ENCODE measurements at regions not wholly inside any gene's neighbourhood (a gene's known extent, or its start where the extent isn't known, plus 50 kb on each side); places are given as distances from the start of the nearest gene placed in this dataset.
A peak's percentile ranks its signal among the peaks of the same experiment; 100 is the strongest.

GRCh38 chrX:55142206-55142918 lies 53.5 kb downstream of the PAGE2 start:
- peaks cover 0 to 6% (median 6%) of the 10 kb centered on the region in 3 donors for H3K36me3 ChIP-seq (ENCODE audit: control insufficient read depth in 3 of 3, insufficient read depth in 3 of 3, low read length in 3 of 3)
- no peaks in the 10 kb centered on the region for H3K4me1 ChIP-seq (ENCODE audit: control insufficient read depth in 3 of 3, insufficient read depth in 3 of 3, low read length in 3 of 3)
- H3K27ac ChIP-seq (ENCODE audit: low read depth, low read length): no peak overlapping the region
- H3K9ac ChIP-seq (ENCODE audit: low read depth in 1 of 3, low read length in 3 of 3): no peak overlapping the region
- no peak overlapping the region for H3K4me3 ChIP-seq (ENCODE audit: low read length in 3 of 3)
- peaks cover 0 to 2% (median 0%) of the 10 kb centered on the region in 3 donors for H3K27me3 ChIP-seq (ENCODE audit: control insufficient read depth in 3 of 3, insufficient read depth in 3 of 3, low read length in 3 of 3)
- no peaks in the 10 kb centered on the region for H3K9me3 ChIP-seq (ENCODE audit: control insufficient read depth in 3 of 3, low read length in 3 of 3)

- Histone ChIP-seq H3K27ac (ENCODE audit: low read depth, low read length) (no peak overlapping the region), H3K4me1 (ENCODE audit: control insufficient read depth in 3 of 3, insufficient read depth in 3 of 3, low read length in 3 of 3) (no peaks in the 10 kb centered on the region), H3K27me3 (ENCODE audit: control insufficient read depth in 3 of 3, insufficient read depth in 3 of 3, low read length in 3 of 3) (peaks cover 0 to 2% (median 0%) of the 10 kb centered on the region in 3 donors), H3K4me3 (ENCODE audit: low read length in 3 of 3) (no peak overlapping the region), H3K9ac (ENCODE audit: low read depth in 1 of 3, low read length in 3 of 3) (no peak overlapping the region), H3K9me3 (ENCODE audit: control insufficient read depth in 3 of 3, low read length in 3 of 3) (no peaks in the 10 kb centered on the region), H3K36me3 (ENCODE audit: control insufficient read depth in 3 of 3, insufficient read depth in 3 of 3, low read length in 3 of 3) (peaks cover 0 to 6% (median 6%) of the 10 kb centered on the region in 3 donors)
Measured at GRCh38 chrX:55142919-55143310, 54.1 kb downstream of the PAGE2 start.

- no peaks in the 10 kb centered on the region for H3K9me3 ChIP-seq (ENCODE audit: control insufficient read depth in 3 of 3, low read length in 3 of 3)
- no peak overlapping the region for H3K27ac ChIP-seq (ENCODE audit: low read depth, low read length)
- H3K4me1 ChIP-seq (ENCODE audit: control insufficient read depth in 3 of 3, insufficient read depth in 3 of 3, low read length in 3 of 3): no peaks in the 10 kb centered on the region
- H3K27me3 ChIP-seq (ENCODE audit: control insufficient read depth in 3 of 3, insufficient read depth in 3 of 3, low read length in 3 of 3): peaks cover 0 to 2% (median 0%) of the 10 kb centered on the region in 3 donors
- H3K9ac ChIP-seq (ENCODE audit: low read depth in 1 of 3, low read length in 3 of 3): no peak overlapping the region
- H3K4me3 ChIP-seq (ENCODE audit: low read length in 3 of 3): no peak overlapping the region
- H3K36me3 ChIP-seq (ENCODE audit: control insufficient read depth in 3 of 3, insufficient read depth in 3 of 3, low read length in 3 of 3): peaks cover 0 to 6% (median 6%) of the 10 kb centered on the region in 3 donors
Measured at GRCh38 chrX:55143621-55144020, 54.8 kb downstream of the PAGE2 start.

GRCh38 chrX:55144697-55145096 lies 55.9 kb downstream of the PAGE2 start:
- no peaks in the 10 kb centered on the region for H3K9me3 ChIP-seq (ENCODE audit: control insufficient read depth in 3 of 3, low read length in 3 of 3)
- no peak overlapping the region for H3K9ac ChIP-seq (ENCODE audit: low read depth in 1 of 3, low read length in 3 of 3)
- no peak overlapping the region for H3K27ac ChIP-seq (ENCODE audit: low read depth, low read length)
- peaks cover 0 to 2% (median 0%) of the 10 kb centered on the region in 3 donors for H3K27me3 ChIP-seq (ENCODE audit: control insufficient read depth in 3 of 3, insufficient read depth in 3 of 3, low read length in 3 of 3)
- peaks cover 0 to 6% (median 6%) of the 10 kb centered on the region in 3 donors for H3K36me3 ChIP-seq (ENCODE audit: control insufficient read depth in 3 of 3, insufficient read depth in 3 of 3, low read length in 3 of 3)
- H3K4me1 ChIP-seq (ENCODE audit: control insufficient read depth in 3 of 3, insufficient read depth in 3 of 3, low read length in 3 of 3): no peaks in the 10 kb centered on the region
- no peak overlapping the region for H3K4me3 ChIP-seq (ENCODE audit: low read length in 3 of 3)

- H3K27ac ChIP-seq (ENCODE audit: low read depth, low read length): no peak overlapping the region
- no peak overlapping the region for H3K4me3 ChIP-seq (ENCODE audit: low read length in 3 of 3)
Measured at GRCh38 chrX:55149242-55149641, 60.4 kb downstream of the PAGE2 start.

GRCh38 chrX:55151199-55151598 lies 62.4 kb downstream of the PAGE2 start:
- H3K9me3 ChIP-seq (ENCODE audit: control insufficient read depth in 3 of 3, low read length in 3 of 3): no peaks in the 10 kb centered on the region
- H3K4me1 ChIP-seq (ENCODE audit: control insufficient read depth in 3 of 3, insufficient read depth in 3 of 3, low read length in 3 of 3): no peaks in the 10 kb centered on the region
- H3K4me3 ChIP-seq (ENCODE audit: low read length in 3 of 3): no peak overlapping the region
- peaks cover 0 to 2% (median 0%) of the 10 kb centered on the region in 3 donors for H3K27me3 ChIP-seq (ENCODE audit: control insufficient read depth in 3 of 3, insufficient read depth in 3 of 3, low read length in 3 of 3)
- H3K36me3 ChIP-seq (ENCODE audit: control insufficient read depth in 3 of 3, insufficient read depth in 3 of 3, low read length in 3 of 3): no peaks in the 10 kb centered on the region
- no peak overlapping the region for H3K27ac ChIP-seq (ENCODE audit: low read depth, low read length)
- H3K9ac ChIP-seq (ENCODE audit: low read depth in 1 of 3, low read length in 3 of 3): no peak overlapping the region

More at GRCh38 chrX:55149242-55149641, 60.4 kb downstream of the PAGE2 start:
- Histone ChIP-seq H3K9me3 (ENCODE audit: control insufficient read depth in 3 of 3, low read length in 3 of 3) (no peaks in the 10 kb centered on the region), H3K36me3 (ENCODE audit: control insufficient read depth in 3 of 3, insufficient read depth in 3 of 3, low read length in 3 of 3) (peaks cover 0 to 6% (median 6%) of the 10 kb centered on the region in 3 donors), H3K9ac (ENCODE audit: low read depth in 1 of 3, low read length in 3 of 3) (no peak overlapping the region), H3K27me3 (ENCODE audit: control insufficient read depth in 3 of 3, insufficient read depth in 3 of 3, low read length in 3 of 3) (peaks cover 0 to 2% (median 0%) of the 10 kb centered on the region in 3 donors), H3K4me1 (ENCODE audit: control insufficient read depth in 3 of 3, insufficient read depth in 3 of 3, low read length in 3 of 3) (no peaks in the 10 kb centered on the region)

- Histone ChIP-seq H3K27ac (ENCODE audit: low read depth, low read length) (no peak overlapping the region), H3K27me3 (ENCODE audit: control insufficient read depth in 3 of 3, insufficient read depth in 3 of 3, low read length in 3 of 3) (no peaks in the 10 kb centered on the region), H3K4me1 (ENCODE audit: control insufficient read depth in 3 of 3, insufficient read depth in 3 of 3, low read length in 3 of 3) (peaks cover 0 to 6% (median 6%) of the 10 kb centered on the region in 3 donors), H3K9ac (ENCODE audit: low read depth in 1 of 3, low read length in 3 of 3) (no peak overlapping the region), H3K4me3 (ENCODE audit: low read length in 3 of 3) (no peak overlapping the region), H3K36me3 (ENCODE audit: control insufficient read depth in 3 of 3, insufficient read depth in 3 of 3, low read length in 3 of 3) (peaks cover 0 to 4% (median 0%) of the 10 kb centered on the region in 3 donors), H3K9me3 (ENCODE audit: control insufficient read depth in 3 of 3, low read length in 3 of 3) (no peaks in the 10 kb centered on the region)
Measured at GRCh38 chrX:55159551-55159950, 60.6 kb upstream of the PAGE5 start.

- peak overlapping the region; percentile 84 to 91 (median 88) for H3K9ac ChIP-seq (ENCODE audit: low read depth in 1 of 3, low read length in 3 of 3)
Measured at GRCh38 chrX:55160685-55161552, 59.2 kb upstream of the PAGE5 start.

GRCh38 chrX:55161581-55161980 lies 58.6 kb upstream of the PAGE5 start:
- Histone ChIP-seq H3K27ac (ENCODE audit: low read depth, low read length) (peak overlapping the region; percentile 88), H3K36me3 (ENCODE audit: control insufficient read depth in 3 of 3, insufficient read depth in 3 of 3, low read length in 3 of 3) (peaks cover 0 to 2% (median 0%) of the 10 kb centered on the region in 3 donors), H3K9me3 (ENCODE audit: control insufficient read depth in 3 of 3, low read length in 3 of 3) (no peaks in the 10 kb centered on the region), H3K4me3 (ENCODE audit: low read length in 3 of 3) (peak overlapping the region; percentile 80 to 85 (median 81)), H3K9ac (ENCODE audit: low read depth in 1 of 3, low read length in 3 of 3) (peak overlapping the region; percentile 84 to 91 (median 88)), H3K4me1 (ENCODE audit: control insufficient read depth in 3 of 3, insufficient read depth in 3 of 3, low read length in 3 of 3) (peaks cover 0 to 6% (median 6%) of the 10 kb centered on the region in 3 donors), H3K27me3 (ENCODE audit: control insufficient read depth in 3 of 3, insufficient read depth in 3 of 3, low read length in 3 of 3) (no peaks in the 10 kb centered on the region)

More at GRCh38 chrX:55160685-55161552, 59.2 kb upstream of the PAGE5 start:
- peaks cover 0 to 6% (median 6%) of the 10 kb centered on the region in 3 donors for H3K4me1 ChIP-seq (ENCODE audit: control insufficient read depth in 3 of 3, insufficient read depth in 3 of 3, low read length in 3 of 3)
- peaks cover 0 to 4% (median 0%) of the 10 kb centered on the region in 3 donors for H3K36me3 ChIP-seq (ENCODE audit: control insufficient read depth in 3 of 3, insufficient read depth in 3 of 3, low read length in 3 of 3)
- H3K27me3 ChIP-seq (ENCODE audit: control insufficient read depth in 3 of 3, insufficient read depth in 3 of 3, low read length in 3 of 3): no peaks in the 10 kb centered on the region
- H3K9me3 ChIP-seq (ENCODE audit: control insufficient read depth in 3 of 3, low read length in 3 of 3): no peaks in the 10 kb centered on the region
- H3K27ac ChIP-seq (ENCODE audit: low read depth, low read length): peak overlapping the region; percentile 88
- H3K4me3 ChIP-seq (ENCODE audit: low read length in 3 of 3): peak overlapping the region; percentile 80 to 85 (median 81)
